Panc1 (cell line): ENCODE measurements at regions not wholly inside any gene's neighbourhood (a gene's known extent, or its start where the extent isn't known, plus 50 kb on each side); places are given as distances from the start of the nearest gene placed in this dataset.
A peak's percentile ranks its signal among the peaks of the same experiment; 100 is the strongest.

Experiments
- ATAC-seq: fragments of 200-7000 bp; cut with Tn5 transposase; 2 replicates; pipeline ENCODE4 v1.9.1; 2020; ENCODE audit warnings: mild to moderate bottlenecking, moderate library complexity
- BruUV-seq: library from RNA; stranded (reverse); fragments of 400-500 nt; replicated peaks from 2 replicates; lab custom pipeline; 2021; lab: Mats Ljungman, UMichigan
- CTCF ChIA-PET: fragments of 300-600 bp; sonication (Branson Sonifier 250); formaldehyde crosslinking; loops from one replicate; lab custom pipeline; 2022; ENCODE audit warnings: antibody characterized with exemption; lab: Charles Lee
- POLR2A ChIA-PET: fragments of 300-600 bp; sonication (Branson Sonifier 250); formaldehyde crosslinking; loops from one replicate; lab custom pipeline; 2022; ENCODE audit warnings: antibody characterized with exemption; lab: Charles Lee
- DNase-seq: peaks from one replicate; pipeline ENCODE4 v3.0.0-alpha.2; 2010; ENCODE audit warnings: low read depth, low spot score
- H3K27ac ChIP-seq: 2 replicates; pipeline ENCODE4 v1.5.1; 2011; ENCODE audit warnings: mild to moderate bottlenecking, low read length, inconsistent platforms
- H3K27me3 ChIP-seq: fragments of 200-500 bp; sonication (Bioruptor generic); 2 replicates; pipeline ENCODE4 v1.6.0; 2014; ENCODE audit warnings: low read length, inconsistent platforms; ENCODE audit not compliant: control insufficient read depth, insufficient read depth
- H3K36me3 ChIP-seq: fragments of 200-500 bp; sonication (Bioruptor generic); 2 replicates; pipeline ENCODE4 v1.5.1; 2014; ENCODE audit warnings: inconsistent platforms, mild to moderate bottlenecking, low read length, moderate library complexity; ENCODE audit not compliant: control insufficient read depth, insufficient read depth
- H3K4me1 ChIP-seq: 2 replicates; pipeline ENCODE4 v1.5.1; 2011; ENCODE audit warnings: inconsistent platforms, mild to moderate bottlenecking, low read length, moderate library complexity; ENCODE audit not compliant: control insufficient read depth, insufficient read depth
- H3K4me3 ChIP-seq, 2 experiments: 2 replicates each; pipeline ENCODE4 v1.5.1; 2011 to 2012; ENCODE audit warnings: low read depth in 2 of 2, low read length in 2 of 2, mild to moderate bottlenecking in 2 of 2, inconsistent platforms in 1 of 2, moderate library complexity in 1 of 2
- H3K9me3 ChIP-seq: fragments of 200-500 bp; sonication (Bioruptor generic); 2 replicates; pipeline ENCODE4 v1.5.1; 2014; ENCODE audit warnings: low read depth, mild to moderate bottlenecking, inconsistent platforms, low read length, moderate library complexity; ENCODE audit not compliant: control insufficient read depth, insufficient read depth
- CTCF ChIP-seq: fragments of 450-650 bp; IDR thresholded peaks from 2 replicates; pipeline ENCODE4 v1.5.1; 2017; ENCODE audit warnings: mild to moderate bottlenecking
- POLR2AphosphoS5 ChIP-seq: IDR thresholded peaks from 2 replicates; pipeline ENCODE4 v1.6.1; 2012; ENCODE audit warnings: mild to moderate bottlenecking, low read depth, low read length, moderate library complexity
- REST ChIP-seq, 2 experiments: IDR thresholded peaks; 2 replicates each; pipeline ENCODE4 v1.6.1; 2011 to 2012; ENCODE audit warnings: low read depth in 2 of 2, control low read depth in 1 of 2, low read length in 1 of 2, mild to moderate bottlenecking in 1 of 2, moderate library complexity in 1 of 2; ENCODE audit not compliant: insufficient read depth in 1 of 2
- SIN3A ChIP-seq: IDR thresholded peaks from 2 replicates; pipeline ENCODE4 v1.6.1; 2012; ENCODE audit warnings: low read depth, mild to moderate bottlenecking, low read length, moderate library complexity, borderline replicate concordance; ENCODE audit not compliant: insufficient read depth
- TCF7L2 ChIP-seq: IDR thresholded peaks from 2 replicates; pipeline ENCODE4 v1.6.1; 2011; ENCODE audit warnings: mild to moderate bottlenecking, low read depth, low read length, inconsistent platforms
- in situ Hi-C: cut with HindIII; loops from 2 replicates; pipeline ENCODE4 v1.10.0; 2016; ENCODE audit warnings: low sequenced_read_pairs, low pct_unique_long_range_greater_than_20kb
- intact Hi-C: fragments of 100-400 bp; cut with micrococcal nuclease; formaldehyde crosslinking; loops from one replicate; pipeline ENCODE4 v1.10.0; 2022; ENCODE audit not compliant: unreplicated experiment

GRCh38 chrX:74133156-74133796 is 170.7 kb upstream of the ZCCHC13 start:
- Histone ChIP-seq H3K4me3 (no peak overlapping the region), H3K4me1 (peaks cover 11% of the 10 kb centered on the region), H3K36me3 (no peaks in the 10 kb centered on the region), H3K27ac (peak overlapping the region; percentile 68; the same call in 1 of the 2 replicates), H3K9me3 (no peaks in the 10 kb centered on the region), H3K27me3 (no peaks in the 10 kb centered on the region)
- ATAC-seq (peak; percentile 96), DNase-seq (peak; percentile 27)
- intact Hi-C loops: loop anchor here (2.0 to 5.0 kb wide), 2 partner anchors 116 to 278 kb away; no protein-coding TSS in a partner anchor
- POLR2A ChIA-PET: no interaction called here
- BruUV-seq: no TSS peak
- in situ Hi-C loops: no loop called here
- TF ChIP-seq CTCF (peak; percentile 66), SIN3A (no peak)
- CTCF ChIA-PET: no interaction called here

- Histone ChIP-seq H3K4me3 (no peak overlapping the region), H3K36me3 (no peaks in the 10 kb centered on the region), H3K4me1 (peaks cover 11% of the 10 kb centered on the region), H3K27me3 (no peaks in the 10 kb centered on the region), H3K27ac (peak overlapping the region; percentile 68; the same call in 1 of the 2 replicates), H3K9me3 (no peaks in the 10 kb centered on the region)
- intact Hi-C loops: loop anchor here (2.0 to 5.0 kb wide), 2 partner anchors 115 to 277 kb away; no protein-coding TSS in a partner anchor
- CTCF ChIA-PET: interaction anchor here (0.5 kb wide), 1 partner anchor 20 kb away, joined by 6 read pairs; no protein-coding TSS in a partner anchor
- POLR2A ChIA-PET: no interaction called here
- ATAC-seq (no peak), DNase-seq (no peak)
- TF ChIP-seq SIN3A: no peak
- no peak for TF ChIP-seq POLR2AphosphoS5
- no peak for TF ChIP-seq REST (IDR thresholded peaks at IDR 0.05; ENCODE audit: insufficient read depth in 1 of 2, low read depth in 2 of 2, low read length in 1 of 2)
- no peak for TF ChIP-seq CTCF
- no peak for TF ChIP-seq TCF7L2
- in situ Hi-C loops: no loop called here
- BruUV-seq: no TSS peak
Measured at GRCh38 chrX:74132280-74132679, 171.7 kb upstream of the ZCCHC13 start.
